NB4 (cell line): ENCODE measurements at regions not wholly inside any gene's neighbourhood (a gene's known extent, or its start where the extent isn't known, plus 50 kb on each side); places are given as distances from the start of the nearest gene placed in this dataset.

Experiments used
- POLR2A ChIP-seq: IDR thresholded peaks from 2 replicates; pipeline ENCODE4 v1.6.1; 2011; ENCODE audit warnings: mild to moderate bottlenecking; ENCODE audit not compliant: insufficient read length; ENCODE audit errors: extremely low read depth
- TF ChIP-seq, protein P1 (sequence below): IDR thresholded peaks from one replicate; pipeline ENCODE4 v1.5.1; 2012; ENCODE audit warnings: low read depth, low read length
- TF ChIP-seq, protein P2 (sequence below): IDR thresholded peaks from 2 replicates; pipeline ENCODE4 v1.6.1; 2011; ENCODE audit warnings: low read depth, low read length

DNA sequence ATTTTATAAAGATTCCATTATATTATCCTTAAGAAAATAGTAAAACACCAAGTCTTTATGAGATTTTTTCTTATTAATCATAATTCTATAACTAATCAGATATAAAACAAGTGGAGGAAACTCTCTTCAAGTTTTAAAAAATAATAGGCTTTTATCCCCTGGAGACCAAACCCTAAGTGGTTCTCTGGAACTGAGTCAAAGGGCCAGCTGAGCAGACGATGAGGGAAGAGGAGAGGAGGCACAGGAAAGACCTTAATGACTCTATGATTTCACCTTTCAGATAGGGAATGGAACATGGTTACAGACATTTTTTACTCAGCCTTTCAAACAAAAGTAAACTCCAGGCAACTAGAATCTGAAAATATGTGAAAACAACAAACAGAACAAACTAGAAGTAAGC, 201.8 kb downstream of the SLC39A8 start:
- TF ChIP-seq, protein P1, sequence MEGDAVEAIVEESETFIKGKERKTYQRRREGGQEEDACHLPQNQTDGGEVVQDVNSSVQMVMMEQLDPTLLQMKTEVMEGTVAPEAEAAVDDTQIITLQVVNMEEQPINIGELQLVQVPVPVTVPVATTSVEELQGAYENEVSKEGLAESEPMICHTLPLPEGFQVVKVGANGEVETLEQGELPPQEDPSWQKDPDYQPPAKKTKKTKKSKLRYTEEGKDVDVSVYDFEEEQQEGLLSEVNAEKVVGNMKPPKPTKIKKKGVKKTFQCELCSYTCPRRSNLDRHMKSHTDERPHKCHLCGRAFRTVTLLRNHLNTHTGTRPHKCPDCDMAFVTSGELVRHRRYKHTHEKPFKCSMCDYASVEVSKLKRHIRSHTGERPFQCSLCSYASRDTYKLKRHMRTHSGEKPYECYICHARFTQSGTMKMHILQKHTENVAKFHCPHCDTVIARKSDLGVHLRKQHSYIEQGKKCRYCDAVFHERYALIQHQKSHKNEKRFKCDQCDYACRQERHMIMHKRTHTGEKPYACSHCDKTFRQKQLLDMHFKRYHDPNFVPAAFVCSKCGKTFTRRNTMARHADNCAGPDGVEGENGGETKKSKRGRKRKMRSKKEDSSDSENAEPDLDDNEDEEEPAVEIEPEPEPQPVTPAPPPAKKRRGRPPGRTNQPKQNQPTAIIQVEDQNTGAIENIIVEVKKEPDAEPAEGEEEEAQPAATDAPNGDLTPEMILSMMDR = no peak
- no peak for TF ChIP-seq POLR2A
- TF ChIP-seq, protein P2, sequence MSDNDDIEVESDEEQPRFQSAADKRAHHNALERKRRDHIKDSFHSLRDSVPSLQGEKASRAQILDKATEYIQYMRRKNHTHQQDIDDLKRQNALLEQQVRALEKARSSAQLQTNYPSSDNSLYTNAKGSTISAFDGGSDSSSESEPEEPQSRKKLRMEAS = no peak
